ENCODE measurements at regions not wholly inside any gene's neighbourhood (a gene's known extent, or its start where the extent isn't known, plus 50 kb on each side); places are given as distances from the start of the nearest gene placed in this dataset.

GRCh38 chr6:85250586-85251220, 199.2 kb upstream of the NT5E start:
- H3K4me1 Mint-ChIP-seq (ENCODE audit: low read depth, unreplicated experiment) = no peaks in the 10 kb centered on the region
- no peaks in the 10 kb centered on the region for H3K9me3 ChIP-seq
- no TSS peak for BruUV-seq (replicated peaks)
- POLR2A ChIA-PET = no interaction called here
- H3K9me3 Mint-ChIP-seq (ENCODE audit: unreplicated experiment) = peaks cover 9% of the 10 kb centered on the region
- H3K27me3 Mint-ChIP-seq (ENCODE audit: insufficient read depth, unreplicated experiment) = peaks cover 7% of the 10 kb centered on the region
- CTCF ChIA-PET = no interaction called here
- H3K27ac Mint-ChIP-seq (ENCODE audit: unreplicated experiment) = no peak overlapping the region
- TF ChIP-seq CTCF (IDR thresholded peaks at IDR 0.05; ENCODE audit: insufficient read depth in 1 of 2, low read depth in 1 of 2, low read length in 1 of 2, severe bottlenecking in 1 of 2, unreplicated experiment in 1 of 2) = no peak
- H3K36me3 ChIP-seq (ENCODE audit: control insufficient read depth, insufficient read depth, low read length) = no peaks in the 10 kb centered on the region
- DNase-seq = no peak
- H3K4me1 ChIP-seq = no peaks in the 10 kb centered on the region
- no peak overlapping the region for H3K4me3 ChIP-seq (ENCODE audit: low read depth, low read length)
- intact Hi-C loops (cut with micrococcal nuclease; ENCODE audit: unreplicated experiment) = no loop called here
- H3K4me3 Mint-ChIP-seq (ENCODE audit: unreplicated experiment) = no peak overlapping the region
- no peaks in the 10 kb centered on the region for H3K36me3 Mint-ChIP-seq (ENCODE audit: insufficient read depth, unreplicated experiment)
- no peaks in the 10 kb centered on the region for H3K27me3 ChIP-seq (replicated peaks; ENCODE audit: control insufficient read depth, insufficient read depth, low read length)

- H3K27me3 Mint-ChIP-seq (ENCODE audit: insufficient read depth, unreplicated experiment) = peaks cover 3% of the 10 kb centered on the region
- H3K4me1 ChIP-seq = no peaks in the 10 kb centered on the region
- H3K36me3 Mint-ChIP-seq (ENCODE audit: insufficient read depth, unreplicated experiment) = no peaks in the 10 kb centered on the region
- CTCF ChIA-PET = no interaction called here
- no peaks in the 10 kb centered on the region for H3K9me3 Mint-ChIP-seq (ENCODE audit: unreplicated experiment)
- no peaks in the 10 kb centered on the region for H3K9me3 ChIP-seq
- BruUV-seq (replicated peaks) = no TSS peak
- H3K36me3 ChIP-seq (ENCODE audit: control insufficient read depth, insufficient read depth, low read length) = no peaks in the 10 kb centered on the region
- no peaks in the 10 kb centered on the region for H3K4me1 Mint-ChIP-seq (ENCODE audit: low read depth, unreplicated experiment)
- no peak overlapping the region for H3K4me3 ChIP-seq (ENCODE audit: low read depth, low read length)
- no peak overlapping the region for H3K27ac Mint-ChIP-seq (ENCODE audit: unreplicated experiment)
- no peak for TF ChIP-seq CTCF (IDR thresholded peaks at IDR 0.05; ENCODE audit: insufficient read depth in 1 of 2, low read depth in 1 of 2, low read length in 1 of 2, severe bottlenecking in 1 of 2, unreplicated experiment in 1 of 2)
- POLR2A ChIA-PET = no interaction called here
- DNase-seq = no peak
- no peaks in the 10 kb centered on the region for H3K27me3 ChIP-seq (replicated peaks; ENCODE audit: control insufficient read depth, insufficient read depth, low read length)
- intact Hi-C loops (cut with micrococcal nuclease; ENCODE audit: unreplicated experiment) = no loop called here
- H3K4me3 Mint-ChIP-seq (ENCODE audit: unreplicated experiment) = no peak overlapping the region
Observed at GRCh38 chr6:85245004-85245403, 204.9 kb upstream of the NT5E start.

GRCh38 chr6:85241498-85242052, 208.3 kb upstream of the NT5E start:
- intact Hi-C loops (cut with micrococcal nuclease; ENCODE audit: unreplicated experiment) = no loop called here
- CTCF ChIA-PET = no interaction called here
- H3K27ac Mint-ChIP-seq (ENCODE audit: unreplicated experiment) = no peak overlapping the region
- Histone ChIP-seq H3K27me3 (replicated peaks; ENCODE audit: control insufficient read depth, insufficient read depth, low read length) (no peaks in the 10 kb centered on the region), H3K36me3 (ENCODE audit: control insufficient read depth, insufficient read depth, low read length) (no peaks in the 10 kb centered on the region), H3K4me1 (no peaks in the 10 kb centered on the region), H3K4me3 (ENCODE audit: low read depth, low read length) (no peak overlapping the region), H3K9me3 (no peaks in the 10 kb centered on the region)
- no peak for DNase-seq
- H3K9me3 Mint-ChIP-seq (ENCODE audit: unreplicated experiment) = no peaks in the 10 kb centered on the region
- no peaks in the 10 kb centered on the region for H3K36me3 Mint-ChIP-seq (ENCODE audit: insufficient read depth, unreplicated experiment)
- H3K4me1 Mint-ChIP-seq (ENCODE audit: low read depth, unreplicated experiment) = no peaks in the 10 kb centered on the region
- H3K27me3 Mint-ChIP-seq (ENCODE audit: insufficient read depth, unreplicated experiment) = peaks cover 3% of the 10 kb centered on the region
- no peak for TF ChIP-seq CTCF (IDR thresholded peaks at IDR 0.05; ENCODE audit: insufficient read depth in 1 of 2, low read depth in 1 of 2, low read length in 1 of 2, severe bottlenecking in 1 of 2, unreplicated experiment in 1 of 2)
- no peak overlapping the region for H3K4me3 Mint-ChIP-seq (ENCODE audit: unreplicated experiment)
- POLR2A ChIA-PET = no interaction called here
- BruUV-seq (replicated peaks) = no TSS peak
